B cell (primary cell): ENCODE measurements at regions not wholly inside any gene's neighbourhood (a gene's known extent, or its start where the extent isn't known, plus 50 kb on each side); places are given as distances from the start of the nearest gene placed in this dataset.

ENCODE experiments used
- ATAC-seq: fragments of 200-7000 bp; cut with Tn5 transposase; one replicate; pipeline ENCODE4 v1.10.0; 2021; ENCODE audit warnings: low read depth, mild to moderate bottlenecking, moderate number of reproducible peaks, moderate library complexity
- CTCF ChIA-PET: fragments of 350-600 bp; sonication (Branson Sonifier 250); formaldehyde crosslinking; loops from one replicate; lab custom pipeline; 2021; ENCODE audit warnings: antibody characterized with exemption, inconsistent platforms; lab: Charles Lee
- POLR2A ChIA-PET: fragments of 350-600 bp; sonication (Branson Sonifier 250); formaldehyde crosslinking; loops from one replicate; lab custom pipeline; 2021; ENCODE audit warnings: antibody characterized with exemption; lab: Charles Lee
- DNase-seq: peaks from one replicate; pipeline ENCODE4 v3.0.0; 2013
- H2AFZ ChIP-seq: 2 replicates; pipeline ENCODE4 v1.6.1; 2012; ENCODE audit warnings: mild to moderate bottlenecking, low read depth, low read length; ENCODE audit not compliant: insufficient read depth, poor library complexity, severe bottlenecking
- H3K27ac ChIP-seq, 2 donors: 1 replicate in 1 of 2; 2 replicates in 1 of 2; pipeline ENCODE4 v1.5.1; 2012 to 2013; ENCODE audit warnings: low read length in 2 of 2, mild to moderate bottlenecking in 2 of 2, moderate library complexity in 1 of 2
- H3K27me3 ChIP-seq, 4 experiments: fragments of 200-600 bp in 1 of 4; sonication (generic) in 1 of 4; replicated peaks in 1 of 4; 1 replicate in 2 of 4; 2 replicates in 2 of 4; pipeline versions ENCODE4 v1.6.1 to v1.7.0; 2013 to 2016; ENCODE audit warnings: low read length in 3 of 4, mild to moderate bottlenecking in 2 of 4, mixed read lengths in 1 of 4, moderate library complexity in 1 of 4; ENCODE audit not compliant: insufficient read depth in 4 of 4, control insufficient read depth in 3 of 4; ENCODE audit errors: control extremely low read depth in 1 of 4
- H3K36me3 ChIP-seq, 2 experiments: replicated peaks in 1 of 2; 1 replicate in 1 of 2; 2 replicates in 1 of 2; pipeline versions ENCODE4 v1.6.1 to v1.7.1; 2013; ENCODE audit warnings: low read length in 1 of 2; ENCODE audit not compliant: insufficient read depth in 2 of 2, control insufficient read depth in 1 of 2; ENCODE audit errors: control extremely low read depth in 1 of 2, extremely low read depth in 1 of 2
- H3K4me1 ChIP-seq, 2 donors: fragments of 200-600 bp in 1 of 2; sonication (generic) in 1 of 2; 1 replicate in 1 of 2; 2 replicates in 1 of 2; pipeline versions ENCODE4 v1.5.1 to v1.6.1; 2013 to 2017; ENCODE audit warnings: low read length in 2 of 2; ENCODE audit not compliant: control insufficient read depth in 2 of 2, insufficient read depth in 2 of 2
- H3K4me2 ChIP-seq: replicated peaks from 2 replicates; pipeline ENCODE3; 2012; ENCODE audit warnings: mild to moderate bottlenecking, low read depth, low read length; ENCODE audit not compliant: poor library complexity, severe bottlenecking
- H3K4me3 ChIP-seq, 5 experiments: fragments of 200-600 bp in 1 of 5; sonication (generic) in 1 of 5; 1 replicate in 3 of 5; 2 replicates in 2 of 5; pipeline versions ENCODE4 v1.5.1 to v1.7.0; 2011 to 2016; ENCODE audit warnings: low read length in 4 of 5, mild to moderate bottlenecking in 4 of 5, low read depth in 2 of 5, control low read depth in 1 of 5, moderate library complexity in 1 of 5; ENCODE audit not compliant: insufficient read depth in 1 of 5; ENCODE audit errors: control extremely low read depth in 1 of 5, extremely low read depth in 1 of 5
- H3K79me2 ChIP-seq: fragments of 200-600 bp; sonication (generic); one replicate; pipeline ENCODE4 v1.6.0; 2016; ENCODE audit warnings: low read length; ENCODE audit not compliant: control insufficient read depth, insufficient read depth
- H3K9ac ChIP-seq: fragments of 200-600 bp; sonication (generic); 2 replicates; pipeline ENCODE4 v1.6.1; 2017; ENCODE audit warnings: mild to moderate bottlenecking, low read length, moderate library complexity
- H3K9me3 ChIP-seq, 3 donors: one replicate each; pipeline versions ENCODE4 v1.6.1 to v1.7.1; 2013; ENCODE audit warnings: low read length in 2 of 3; ENCODE audit not compliant: control insufficient read depth in 2 of 3, insufficient read depth in 1 of 3; ENCODE audit errors: control extremely low read depth in 1 of 3
- H4K20me1 ChIP-seq: 2 replicates; pipeline ENCODE4 v1.6.0; 2012; ENCODE audit warnings: mild to moderate bottlenecking, low read length; ENCODE audit not compliant: insufficient read depth, control insufficient read depth, poor library complexity, severe bottlenecking
- H3K27ac Mint-ChIP-seq: one replicate; pipeline ENCODE4 v1.8.0; 2021; ENCODE audit warnings: mixed read lengths
- H3K27me3 Mint-ChIP-seq: one replicate; pipeline ENCODE4 v1.8.0; 2021; ENCODE audit warnings: mixed read lengths
- H3K4me1 Mint-ChIP-seq: one replicate; pipeline ENCODE4 v1.8.0; 2021; ENCODE audit warnings: mixed read lengths
- H3K4me3 Mint-ChIP-seq: one replicate; pipeline ENCODE4 v1.8.0; 2021; ENCODE audit warnings: mixed read lengths
- H3K9me3 Mint-ChIP-seq: one replicate; pipeline ENCODE4 v1.8.0; 2022; ENCODE audit warnings: mixed read lengths; ENCODE audit not compliant: insufficient read depth
- EZH2 ChIP-seq: IDR thresholded peaks from 2 replicates; pipeline ENCODE4 v1.6.1; 2012; ENCODE audit warnings: borderline replicate concordance, low read depth, mild to moderate bottlenecking, moderate library complexity, low read length; ENCODE audit not compliant: insufficient read depth, poor library complexity, severe bottlenecking
- WGBS: methylation state at CpG from one replicate; pipeline ENCODE4 v1.1.5; 2013; ENCODE audit warnings: missing lambda C conversion rate; ENCODE audit not compliant: insufficient coverage; 5-methylcytosine and 5-hydroxymethylcytosine counted together
- intact Hi-C: fragments of 100-400 bp; cut with micrococcal nuclease; formaldehyde crosslinking; loops from one replicate; pipeline ENCODE4 v1.10.0; 2022
- TF ChIP-seq, protein P1 (sequence below): fragments of 200-600 bp; IDR thresholded peaks from one replicate; pipeline ENCODE4 v1.8.0; 2022; ENCODE audit warnings: antibody characterized with exemption, mild to moderate bottlenecking

DNA sequence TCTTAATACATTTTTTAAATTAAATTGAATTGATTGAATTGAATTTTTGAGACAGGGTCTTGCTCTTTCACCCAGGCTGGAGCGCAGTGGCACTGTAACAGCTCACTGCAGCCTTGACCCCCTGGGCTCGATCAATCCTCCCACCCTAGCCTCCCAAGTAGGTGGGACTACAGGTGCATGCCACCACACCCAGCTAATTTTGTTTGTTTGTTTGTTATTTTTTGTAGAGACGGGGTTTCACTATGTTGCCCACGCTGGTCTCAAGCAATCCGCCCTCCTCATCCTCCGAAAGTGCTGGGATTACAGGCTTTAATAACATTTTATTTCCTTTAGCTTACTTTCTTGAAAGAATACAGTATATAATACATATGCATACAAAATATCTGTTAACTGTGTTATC lies 226.9 kb downstream of the BUD13 start:
- H2AFZ ChIP-seq: no peak overlapping the region
- no peak for DNase-seq
- H3K4me1 Mint-ChIP-seq: no peaks in the 10 kb centered on the region
- H3K4me3 ChIP-seq: no peak overlapping the region
- no peaks in the 10 kb centered on the region for H3K9me3 Mint-ChIP-seq
- no peak overlapping the region for H3K4me3 Mint-ChIP-seq
- peaks cover 0 to 15% (median 0%) of the 10 kb centered on the region in 3 donors for H3K9me3 ChIP-seq
- H3K9ac ChIP-seq: no peak overlapping the region
- no peak for TF ChIP-seq EZH2
- TF ChIP-seq, protein P1, sequence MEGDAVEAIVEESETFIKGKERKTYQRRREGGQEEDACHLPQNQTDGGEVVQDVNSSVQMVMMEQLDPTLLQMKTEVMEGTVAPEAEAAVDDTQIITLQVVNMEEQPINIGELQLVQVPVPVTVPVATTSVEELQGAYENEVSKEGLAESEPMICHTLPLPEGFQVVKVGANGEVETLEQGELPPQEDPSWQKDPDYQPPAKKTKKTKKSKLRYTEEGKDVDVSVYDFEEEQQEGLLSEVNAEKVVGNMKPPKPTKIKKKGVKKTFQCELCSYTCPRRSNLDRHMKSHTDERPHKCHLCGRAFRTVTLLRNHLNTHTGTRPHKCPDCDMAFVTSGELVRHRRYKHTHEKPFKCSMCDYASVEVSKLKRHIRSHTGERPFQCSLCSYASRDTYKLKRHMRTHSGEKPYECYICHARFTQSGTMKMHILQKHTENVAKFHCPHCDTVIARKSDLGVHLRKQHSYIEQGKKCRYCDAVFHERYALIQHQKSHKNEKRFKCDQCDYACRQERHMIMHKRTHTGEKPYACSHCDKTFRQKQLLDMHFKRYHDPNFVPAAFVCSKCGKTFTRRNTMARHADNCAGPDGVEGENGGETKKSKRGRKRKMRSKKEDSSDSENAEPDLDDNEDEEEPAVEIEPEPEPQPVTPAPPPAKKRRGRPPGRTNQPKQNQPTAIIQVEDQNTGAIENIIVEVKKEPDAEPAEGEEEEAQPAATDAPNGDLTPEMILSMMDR: no peak
- H3K27ac ChIP-seq: no peak overlapping the region
- ChIA-PET CTCF (no interaction called here), POLR2A (no interaction called here)
- H3K27me3 ChIP-seq: no peaks in the 10 kb centered on the region
- no peak for ATAC-seq
- H4K20me1 ChIP-seq: no peaks in the 10 kb centered on the region
- no peak overlapping the region for H3K27ac Mint-ChIP-seq
- no CpG with 5 or more reads among the region's 6 CpGs for WGBS
- H3K4me2 ChIP-seq: no peak overlapping the region
- H3K79me2 ChIP-seq: no peaks in the 10 kb centered on the region
- H3K27me3 Mint-ChIP-seq: peaks cover 8% of the 10 kb centered on the region
- H3K4me1 ChIP-seq: no peaks in the 10 kb centered on the region
- intact Hi-C loops: no loop called here
- no peaks in the 10 kb centered on the region for H3K36me3 ChIP-seq

DNA sequence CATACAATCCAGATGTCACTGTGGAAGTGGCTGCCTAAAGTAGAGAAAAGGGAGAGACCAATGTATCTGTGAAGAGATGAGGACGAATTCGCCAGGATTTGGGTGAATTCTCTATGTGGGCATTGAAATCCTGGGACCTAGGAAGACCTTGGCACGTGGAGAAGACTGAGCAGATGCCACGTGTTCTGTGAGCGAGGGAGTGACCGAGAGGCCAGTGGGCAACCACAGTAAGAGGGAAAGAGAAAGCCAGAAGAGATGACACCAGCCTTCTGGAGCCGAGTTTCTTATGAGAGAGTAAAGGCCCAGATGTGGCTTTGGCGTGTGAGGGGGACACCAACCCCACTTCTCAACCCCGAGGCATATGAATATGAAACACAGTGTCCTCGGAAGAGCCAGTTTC lies 228.1 kb downstream of the BUD13 start:
- Histone ChIP-seq H3K27me3 (no peaks in the 10 kb centered on the region), H3K27ac (no peak overlapping the region), H3K4me1 (no peaks in the 10 kb centered on the region), H3K9ac (no peak overlapping the region), H3K79me2 (no peaks in the 10 kb centered on the region), H3K9me3 (peaks cover 0 to 18% (median 0%) of the 10 kb centered on the region in 3 donors), H3K4me3 (no peak overlapping the region), H3K4me2 (no peak overlapping the region), H2AFZ (no peak overlapping the region), H3K36me3 (no peaks in the 10 kb centered on the region), H4K20me1 (no peaks in the 10 kb centered on the region)
- no peak overlapping the region for H3K27ac Mint-ChIP-seq
- H3K4me3 Mint-ChIP-seq: no peak overlapping the region
- no peak for TF ChIP-seq EZH2
- TF ChIP-seq, protein P1: no peak
- H3K9me3 Mint-ChIP-seq: no peaks in the 10 kb centered on the region
- DNase-seq (no peak), ATAC-seq (no peak)
- intact Hi-C loops: no loop called here
- POLR2A ChIA-PET: no interaction called here
- CTCF ChIA-PET: no interaction called here
- no peaks in the 10 kb centered on the region for H3K4me1 Mint-ChIP-seq
- peaks cover 8% of the 10 kb centered on the region for H3K27me3 Mint-ChIP-seq
- 85% methylated on average over 10 of the region's 10 CpGs for WGBS
